H1 (cell line): ENCODE measurements at regions not wholly inside any gene's neighbourhood (a gene's known extent, or its start where the extent isn't known, plus 50 kb on each side); places are given as distances from the start of the nearest gene placed in this dataset.

Experiments
- CTCF ChIA-PET: fragments of 300-600 bp; sonication (Branson Sonifier 250); formaldehyde crosslinking; loops from one replicate; lab custom pipeline; 2021; ENCODE audit not compliant: partially characterized antibody; lab: Charles Lee
- POLR2A ChIA-PET: fragments of 300-600 bp; sonication (Branson Sonifier 250); formaldehyde crosslinking; loops from one replicate; lab custom pipeline; 2021; ENCODE audit warnings: inconsistent platforms; ENCODE audit not compliant: partially characterized antibody; lab: Charles Lee
- DNase-seq, 2 experiments: peaks; one replicate each; pipeline versions ENCODE4 v3.0.0 to v3.0.0-alpha.2; 2010 to 2022; ENCODE audit warnings: low spot score in 2 of 2, low read depth in 1 of 2, mixed read lengths in 1 of 2
- FAIRE-seq: peaks from 2 replicates; lab custom pipeline; 2011; peaks lifted over from hg19 to GRCh38; lab: Jason Lieb, UNC
- H2AFZ ChIP-seq: 2 replicates; pipeline ENCODE4 v1.8.1; 2012; ENCODE audit warnings: low read length, inconsistent platforms
- H2AK5ac ChIP-seq: 2 replicates; pipeline ENCODE4 v1.6.1; 2013; ENCODE audit warnings: low read depth, low read length
- H2BK120ac ChIP-seq: replicated peaks from 2 replicates; pipeline ENCODE3; 2013; ENCODE audit warnings: low read depth, low read length, inconsistent platforms
- H2BK12ac ChIP-seq: 2 replicates; pipeline ENCODE4 v1.6.1; 2013; ENCODE audit warnings: low read depth, low read length
- H2BK15ac ChIP-seq: 2 replicates; pipeline ENCODE4 v1.6.1; 2013; ENCODE audit warnings: low read length
- H2BK20ac ChIP-seq: 2 replicates; pipeline ENCODE4 v1.6.1; 2013; ENCODE audit warnings: low read length
- H2BK5ac ChIP-seq: 2 replicates; pipeline ENCODE4 v1.6.1; 2013; ENCODE audit warnings: low read depth, low read length
- H3K14ac ChIP-seq: 2 replicates; pipeline ENCODE4 v1.6.1; 2013; ENCODE audit warnings: inconsistent platforms; ENCODE audit not compliant: insufficient read length
- H3K18ac ChIP-seq: 2 replicates; pipeline ENCODE4 v1.6.1; 2013; ENCODE audit warnings: low read length; ENCODE audit errors: extremely low read depth
- H3K23ac ChIP-seq: 2 replicates; pipeline ENCODE4 v1.6.1; 2013; ENCODE audit warnings: inconsistent platforms; ENCODE audit not compliant: insufficient read length
- H3K23me2 ChIP-seq: 2 replicates; pipeline ENCODE4 v1.6.1; 2013; ENCODE audit warnings: low read depth, low read length
- H3K27ac ChIP-seq: 2 replicates; pipeline ENCODE4 v1.6.1; 2011; ENCODE audit warnings: low read depth, low read length, inconsistent platforms
- H3K27me3 ChIP-seq, 4 experiments: replicated peaks in 1 of 4; 1 replicate in 1 of 4; 2 replicates in 3 of 4; pipeline versions ENCODE4 v1.6.1 to v1.8.1; 2011 to 2013; ENCODE audit warnings: low read length in 3 of 4, mild to moderate bottlenecking in 3 of 4, inconsistent platforms in 2 of 4, mixed read lengths in 2 of 4, moderate library complexity in 1 of 4; ENCODE audit not compliant: control insufficient read depth in 3 of 4, insufficient read depth in 3 of 4; ENCODE audit errors: extremely low read depth in 1 of 4
- H3K36me3 ChIP-seq, 4 experiments: 2 replicates each; pipeline versions ENCODE4 v1.6.1 to v1.8.1; 2011 to 2013; ENCODE audit warnings: mild to moderate bottlenecking in 4 of 4, low read length in 3 of 4, moderate library complexity in 2 of 4, control low read depth in 1 of 4, inconsistent platforms in 1 of 4; ENCODE audit not compliant: insufficient read depth in 4 of 4, control insufficient read depth in 2 of 4
- H3K4ac ChIP-seq: replicated peaks from 2 replicates; pipeline ENCODE3; 2013; ENCODE audit warnings: low read length, low read depth, mixed read lengths, inconsistent platforms; ENCODE audit not compliant: insufficient read length
- H3K4me1 ChIP-seq, 4 experiments: replicated peaks in 1 of 4; 1 replicate in 1 of 4; 2 replicates in 3 of 4; pipeline versions ENCODE4 v1.6.1 to v1.8.1; 2011 to 2013; ENCODE audit warnings: low read length in 3 of 4, inconsistent platforms in 2 of 4, mixed read lengths in 1 of 4; ENCODE audit not compliant: insufficient read depth in 4 of 4, control insufficient read depth in 3 of 4
- H3K4me2 ChIP-seq, 2 experiments: 2 replicates each; pipeline versions ENCODE4 v1.6.1 to v1.8.1; 2011 to 2013; ENCODE audit warnings: low read depth in 2 of 2, low read length in 2 of 2, control low read depth in 1 of 2, inconsistent platforms in 1 of 2, mild to moderate bottlenecking in 1 of 2; ENCODE audit not compliant: insufficient read depth in 1 of 2
- H3K4me3 ChIP-seq, 4 experiments: fragments of 200-600, 300-600 bp in 1 of 4; sonication (generic), shearing (Covaris generic), sonication (Bioruptor Twin) in 1 of 4; 2 replicates each; pipeline versions ENCODE4 v1.5.1 to v1.8.1; 2011 to 2016; ENCODE audit warnings: low read length in 4 of 4, low read depth in 3 of 4, control low read depth in 2 of 4, inconsistent platforms in 2 of 4, mild to moderate bottlenecking in 2 of 4, mixed read lengths in 1 of 4, moderate library complexity in 1 of 4; ENCODE audit not compliant: insufficient read depth in 2 of 4; ENCODE audit errors: extremely low read depth in 1 of 4
- H3K56ac ChIP-seq: replicated peaks from 2 replicates; pipeline ENCODE3; 2013; ENCODE audit warnings: low read depth, mild to moderate bottlenecking, mixed read lengths, low read length, inconsistent platforms; ENCODE audit not compliant: insufficient read length
- H3K79me1 ChIP-seq: 2 replicates; pipeline ENCODE4 v1.6.1; 2013; ENCODE audit warnings: low read depth, low read length, control low read depth
- H3K79me2 ChIP-seq, 2 experiments: 2 replicates each; pipeline versions ENCODE4 v1.6.1 to v1.8.1; 2012 to 2013; ENCODE audit warnings: low read length in 2 of 2, mild to moderate bottlenecking in 2 of 2, inconsistent platforms in 1 of 2; ENCODE audit not compliant: insufficient read depth in 2 of 2, control insufficient read depth in 1 of 2
- H3K9ac ChIP-seq, 4 experiments: replicated peaks in 1 of 4; 1 replicate in 1 of 4; 2 replicates in 3 of 4; pipeline versions ENCODE4 v1.6.1 to v1.8.1; 2011 to 2013; ENCODE audit warnings: low read depth in 3 of 4, low read length in 3 of 4, control low read depth in 2 of 4, mild to moderate bottlenecking in 2 of 4, moderate library complexity in 2 of 4, inconsistent platforms in 1 of 4; ENCODE audit errors: extremely low read depth in 1 of 4
- H3K9me3 ChIP-seq, 2 experiments: 2 replicates each; pipeline versions ENCODE4 v1.6.1 to v1.8.1; 2012 to 2013; ENCODE audit warnings: mild to moderate bottlenecking in 2 of 2, moderate library complexity in 2 of 2, control low read depth in 1 of 2, inconsistent platforms in 1 of 2, low read depth in 1 of 2, low read length in 1 of 2, mixed read lengths in 1 of 2; ENCODE audit not compliant: insufficient read depth in 2 of 2
- H4K20me1 ChIP-seq, 2 experiments: replicated peaks in 1 of 2; 2 replicates each; pipeline versions ENCODE3 to v1.8.1; 2011 to 2013; ENCODE audit warnings: inconsistent platforms in 2 of 2, low read length in 2 of 2, mild to moderate bottlenecking in 1 of 2; ENCODE audit not compliant: insufficient read depth in 2 of 2, control insufficient read depth in 1 of 2
- H4K5ac ChIP-seq: 2 replicates; pipeline ENCODE4 v1.6.1; 2013; ENCODE audit warnings: low read length, low read depth, mixed read lengths, inconsistent platforms; ENCODE audit not compliant: insufficient read length
- H4K8ac ChIP-seq: 2 replicates; pipeline ENCODE4 v1.8.0; 2013; ENCODE audit warnings: mild to moderate bottlenecking, moderate library complexity, low read length, inconsistent platforms; ENCODE audit not compliant: insufficient read depth; ENCODE audit errors: extremely low read depth
- H4K91ac ChIP-seq: replicated peaks from 2 replicates; pipeline ENCODE3; 2013; ENCODE audit warnings: low read length, mixed read lengths, inconsistent platforms; ENCODE audit not compliant: insufficient read length
- CBX8 ChIP-seq: fragments of 300-800, 300-1000 bp; sonication (generic); IDR thresholded peaks from 2 replicates; pipeline ENCODE4 v1.7.1; 2016; ENCODE audit warnings: low read depth, low read length, borderline replicate concordance
- CHD1 ChIP-seq: IDR thresholded peaks from 2 replicates; pipeline ENCODE4 v1.6.1; 2012; ENCODE audit warnings: low read depth, low read length, improper control_type of control experiment
- CTCF ChIP-seq, 3 experiments: IDR thresholded peaks; 1 replicate in 2 of 3; 2 replicates in 1 of 3; pipeline versions ENCODE4 v1.5.1 to v1.6.1; 2011; ENCODE audit warnings: low read length in 3 of 3, mild to moderate bottlenecking in 3 of 3, inconsistent platforms in 2 of 3, low read depth in 1 of 3, moderate library complexity in 1 of 3; ENCODE audit not compliant: insufficient read depth in 1 of 3; ENCODE audit errors: control extremely low read depth in 1 of 3
- E2F6 ChIP-seq: IDR thresholded peaks from 2 replicates; pipeline ENCODE4 v1.6.1; 2012; ENCODE audit warnings: inconsistent platforms
- FOSL1 ChIP-seq: IDR thresholded peaks from 2 replicates; pipeline ENCODE4 v1.6.1; 2011; ENCODE audit warnings: mild to moderate bottlenecking, low read depth, low read length, moderate library complexity; ENCODE audit not compliant: insufficient read depth
- GTF2F1 ChIP-seq: IDR thresholded peaks from 2 replicates; pipeline ENCODE4 v1.6.1; 2012; ENCODE audit warnings: low read depth, low read length, improper control_type of control experiment, borderline replicate concordance
- KDM4A ChIP-seq: IDR thresholded peaks from one replicate; pipeline ENCODE4 v1.7.1; 2012; ENCODE audit warnings: low read depth, mild to moderate bottlenecking, moderate library complexity, low read length, inconsistent platforms; ENCODE audit not compliant: severe bottlenecking
- PHF8 ChIP-seq: fragments of 200-600 bp; sonication (generic); conservative IDR thresholded peaks from 2 replicates; pipeline ENCODE4 v1.7.1; 2012; ENCODE audit warnings: low read depth, mild to moderate bottlenecking, inconsistent platforms, low read length, moderate library complexity
- POU5F1 ChIP-seq: IDR thresholded peaks from 2 replicates; pipeline ENCODE4 v1.6.1; 2011; ENCODE audit warnings: low read depth, mild to moderate bottlenecking, low read length, moderate library complexity
- RFX5 ChIP-seq: IDR thresholded peaks from 2 replicates; pipeline ENCODE4 v1.6.1; 2011; ENCODE audit warnings: low read depth, low read length, improper control_type of control experiment, borderline replicate concordance
- RNF2 ChIP-seq: fragments of 200-900, 300-1000 bp; sonication (generic); IDR thresholded peaks from 2 replicates; pipeline ENCODE4 v1.7.1; 2016; ENCODE audit warnings: borderline replicate concordance, low read depth, mild to moderate bottlenecking, antibody characterized with exemption, low read length; ENCODE audit not compliant: poor library complexity, severe bottlenecking; ENCODE audit errors: missing control alignments
- TAF1 ChIP-seq: IDR thresholded peaks from 2 replicates; pipeline ENCODE4 v1.6.1; 2011; ENCODE audit warnings: mild to moderate bottlenecking, low read depth, low read length
- TCF12 ChIP-seq: IDR thresholded peaks from 2 replicates; pipeline ENCODE4 v1.6.1; 2011; ENCODE audit warnings: low read depth, mild to moderate bottlenecking, low read length

- no peaks in the 10 kb centered on the region for H3K23me2 ChIP-seq
- H3K36me3 ChIP-seq: no peaks in the 10 kb centered on the region
- no peak overlapping the region for H3K4me2 ChIP-seq
- no peak overlapping the region for H3K9ac ChIP-seq
- H2AFZ ChIP-seq: no peak overlapping the region
- DNase-seq (no peak), FAIRE-seq (no peak)
- POLR2A ChIA-PET: no interaction called here
- no peaks in the 10 kb centered on the region for H3K79me1 ChIP-seq
- H3K4me3 ChIP-seq: no peak overlapping the region
- H2BK120ac ChIP-seq: no peak overlapping the region
- no peaks in the 10 kb centered on the region for H3K4me1 ChIP-seq
- no peak overlapping the region for H2BK20ac ChIP-seq
- H3K79me2 ChIP-seq: no peaks in the 10 kb centered on the region
- no peak overlapping the region for H3K14ac ChIP-seq
- no peak overlapping the region for H4K91ac ChIP-seq
- no peak overlapping the region for H2AK5ac ChIP-seq
- no peak overlapping the region for H3K4ac ChIP-seq
- H3K27me3 ChIP-seq: no peaks in the 10 kb centered on the region
- H2BK12ac ChIP-seq: no peak overlapping the region
- no peak overlapping the region for H3K56ac ChIP-seq
- no peaks in the 10 kb centered on the region for H3K9me3 ChIP-seq
- H4K8ac ChIP-seq: no peak overlapping the region
- CTCF ChIA-PET: no interaction called here
- no peak overlapping the region for H3K27ac ChIP-seq
- H3K18ac ChIP-seq: no peak overlapping the region
- no peak overlapping the region for H3K23ac ChIP-seq
- H4K5ac ChIP-seq: no peak overlapping the region
- no peak overlapping the region for H2BK15ac ChIP-seq
- no peak overlapping the region for H2BK5ac ChIP-seq
- H4K20me1 ChIP-seq: no peaks in the 10 kb centered on the region
- TF ChIP-seq TAF1: no peak
- TF ChIP-seq PHF8: no peak
- no peak for TF ChIP-seq RFX5
- no peak for TF ChIP-seq CHD1
- no peak for TF ChIP-seq CTCF (IDR thresholded peaks at IDR 0.05; ENCODE audit: control extremely low read depth in 1 of 3, insufficient read depth in 1 of 3, low read depth in 1 of 3, low read length in 3 of 3)
- TF ChIP-seq RNF2: no peak
- no peak for TF ChIP-seq CBX8
- TF ChIP-seq KDM4A: no peak
- TF ChIP-seq GTF2F1: no peak
- no peak for TF ChIP-seq TCF12
- no peak for TF ChIP-seq FOSL1
- TF ChIP-seq E2F6: no peak
- TF ChIP-seq POU5F1: no peak
Observed at GRCh38 chr2:147161746-147162145, 683.1 kb upstream of the ACVR2A start.
